ENCODE measurements at regions not wholly inside any gene's neighbourhood (a gene's known extent, or its start where the extent isn't known, plus 50 kb on each side); places are given as distances from the start of the nearest gene placed in this dataset.

DNA sequence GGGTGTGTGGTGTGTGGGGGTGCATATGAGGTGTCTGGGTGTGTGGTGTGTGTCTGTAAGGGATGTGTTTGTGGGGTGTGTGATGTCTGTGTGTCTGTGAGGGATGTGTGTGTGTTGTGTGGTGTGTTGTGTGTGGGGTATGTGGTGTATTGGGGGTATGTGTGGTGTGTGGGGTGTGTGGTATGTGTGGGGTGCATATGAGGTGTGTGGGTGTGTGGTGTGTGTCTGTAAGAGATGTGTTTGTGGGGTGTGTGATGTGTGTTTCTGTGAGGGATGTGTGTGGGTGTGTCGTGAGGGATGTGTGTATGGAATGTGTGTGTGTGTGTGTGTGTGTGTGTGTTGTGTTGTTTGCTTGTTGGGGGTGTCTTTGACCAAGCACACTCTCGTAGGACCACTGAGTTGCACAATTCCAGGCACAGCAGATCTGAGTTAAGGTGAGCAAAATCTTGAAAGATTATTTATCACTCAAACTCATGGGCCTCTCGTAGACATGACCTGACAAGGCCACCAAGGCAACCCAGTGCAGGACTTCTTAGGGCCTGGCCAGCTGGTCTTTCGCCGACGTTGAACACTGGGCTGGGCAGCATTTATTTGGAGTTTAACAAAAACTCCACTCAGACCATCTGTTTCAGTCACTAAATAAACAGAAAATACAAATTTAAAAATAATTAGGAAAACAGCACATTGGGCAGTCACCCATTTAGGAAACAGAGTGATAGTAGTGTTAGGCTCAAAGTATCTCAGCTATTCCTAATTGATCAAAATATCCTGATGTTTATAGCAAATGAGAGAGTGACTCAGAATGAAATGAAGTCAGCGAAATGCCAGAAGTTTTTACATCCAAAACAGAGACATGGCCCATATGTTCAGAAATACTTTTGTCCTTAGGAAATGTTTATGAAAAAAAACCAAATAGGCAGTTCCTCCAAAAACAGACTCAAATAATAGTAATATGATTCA, 301.1 kb downstream of the FGF9 start:
- TF ChIP-seq, protein P1, sequence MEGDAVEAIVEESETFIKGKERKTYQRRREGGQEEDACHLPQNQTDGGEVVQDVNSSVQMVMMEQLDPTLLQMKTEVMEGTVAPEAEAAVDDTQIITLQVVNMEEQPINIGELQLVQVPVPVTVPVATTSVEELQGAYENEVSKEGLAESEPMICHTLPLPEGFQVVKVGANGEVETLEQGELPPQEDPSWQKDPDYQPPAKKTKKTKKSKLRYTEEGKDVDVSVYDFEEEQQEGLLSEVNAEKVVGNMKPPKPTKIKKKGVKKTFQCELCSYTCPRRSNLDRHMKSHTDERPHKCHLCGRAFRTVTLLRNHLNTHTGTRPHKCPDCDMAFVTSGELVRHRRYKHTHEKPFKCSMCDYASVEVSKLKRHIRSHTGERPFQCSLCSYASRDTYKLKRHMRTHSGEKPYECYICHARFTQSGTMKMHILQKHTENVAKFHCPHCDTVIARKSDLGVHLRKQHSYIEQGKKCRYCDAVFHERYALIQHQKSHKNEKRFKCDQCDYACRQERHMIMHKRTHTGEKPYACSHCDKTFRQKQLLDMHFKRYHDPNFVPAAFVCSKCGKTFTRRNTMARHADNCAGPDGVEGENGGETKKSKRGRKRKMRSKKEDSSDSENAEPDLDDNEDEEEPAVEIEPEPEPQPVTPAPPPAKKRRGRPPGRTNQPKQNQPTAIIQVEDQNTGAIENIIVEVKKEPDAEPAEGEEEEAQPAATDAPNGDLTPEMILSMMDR (conservative IDR thresholded peaks at IDR 0.05 in 1 of 2, IDR thresholded peaks at IDR 0.05 in 1 of 2; ENCODE audit: extremely low read depth in 1 of 2, insufficient read depth in 1 of 2, low read depth in 1 of 2, low read length in 2 of 2), result no peak
- no peak for TF ChIP-seq EZH2 (IDR thresholded peaks at IDR 0.05; ENCODE audit: borderline replicate concordance, low read length)

Measured in mammary epithelial cell (primary cell).